Prostate gland (tissue), 2 donors: ENCODE measurements at regions not wholly inside any gene's neighbourhood (a gene's known extent, or its start where the extent isn't known, plus 50 kb on each side); places are given as distances from the start of the nearest gene placed in this dataset.

Experiments
- DNase-seq: peaks from one replicate; pipeline ENCODE4 v3.0.0-alpha.2; 2019; ENCODE audit warnings: low spot score
- H3K27ac ChIP-seq, 2 donors: fragments of 200-600 bp; sonication (generic); 2 replicates each; pipeline ENCODE4 v1.5.1; 2017 to 2019
- H3K27me3 ChIP-seq: fragments of 200-600 bp; sonication (generic); replicated peaks from 2 replicates; pipeline ENCODE4 v1.5.1; 2019; ENCODE audit not compliant: insufficient read depth
- H3K36me3 ChIP-seq, 2 donors: fragments of 200-600 bp; sonication (generic); 1 replicate in 1 of 2; 2 replicates in 1 of 2; pipeline versions ENCODE4 v1.5.1 to v1.8.1; 2017 to 2019
- H3K4me1 ChIP-seq: fragments of 200-600 bp; sonication (generic); replicated peaks from 2 replicates; pipeline ENCODE4 v1.5.1; 2019
- H3K4me3 ChIP-seq, 2 donors: fragments of 200-600 bp; sonication (generic); 2 replicates each; pipeline ENCODE4 v1.5.1; 2017 to 2019
- H3K9me3 ChIP-seq: fragments of 200-600 bp; sonication (generic); 2 replicates; pipeline ENCODE4 v1.5.1; 2017
- POLR2A ChIP-seq: fragments of 450-650 bp; IDR thresholded peaks from one replicate; pipeline ENCODE4 v1.6.1; 2016; ENCODE audit warnings: antibody characterized with exemption, mild to moderate bottlenecking
- POLR2AphosphoS5 ChIP-seq: sonication (generic); formaldehyde crosslinking; IDR thresholded peaks from one replicate; pipeline ENCODE4 v1.6.1; 2017; ENCODE audit warnings: antibody characterized with exemption
- WGBS: methylation state at CpG from one replicate; pipeline ENCODE4 v1.1.5; 2018; 5-methylcytosine and 5-hydroxymethylcytosine counted together
- intact Hi-C: fragments of 100-400 bp; cut with DNase I; formaldehyde crosslinking; loops from one replicate; pipeline ENCODE4 v1.14.2; 2022
- TF ChIP-seq, protein P1 (sequence below), 4 experiments: fragments of 200-600 bp in 2 of 4; fragments of 450-650 bp in 2 of 4; sonication (generic) in 2 of 4; IDR thresholded peaks; 1 replicate in 3 of 4; 2 replicates in 1 of 4; pipeline ENCODE4 v1.5.1; 2016 to 2019; ENCODE audit warnings: antibody characterized with exemption in 4 of 4, mild to moderate bottlenecking in 2 of 4, moderate library complexity in 2 of 4

DNA sequence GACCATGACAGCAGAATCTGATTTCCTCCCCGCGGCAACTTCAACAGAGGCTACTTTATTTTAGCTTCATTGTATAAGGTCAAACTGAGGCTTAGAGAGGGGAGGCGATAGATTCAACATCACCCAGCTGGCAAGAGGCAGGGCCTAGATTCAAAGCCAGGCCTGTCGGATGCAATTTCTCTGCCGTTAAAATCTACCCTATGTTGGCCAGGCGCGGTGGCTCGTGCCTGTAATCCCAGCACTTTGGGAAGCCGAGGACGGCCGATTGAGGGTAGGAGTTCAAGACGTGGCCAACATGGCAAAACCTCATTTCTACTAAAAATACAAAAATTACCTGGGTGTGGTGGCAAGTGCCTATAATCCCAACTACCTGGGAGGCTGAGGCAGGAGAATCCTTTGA, 182.2 kb downstream of the BCOR start:
- Histone ChIP-seq H3K9me3 (no peaks in the 10 kb centered on the region), H3K36me3 (no peaks in the 10 kb centered on the region), H3K27me3 (no peaks in the 10 kb centered on the region), H3K4me3 (no peak overlapping the region), H3K4me1 (no peaks in the 10 kb centered on the region), H3K27ac (no peak overlapping the region)
- WGBS = 94% methylated on average over 12 of the region's 12 CpGs
- TF ChIP-seq POLR2AphosphoS5 (no peak), POLR2A (no peak)
- TF ChIP-seq, protein P1, sequence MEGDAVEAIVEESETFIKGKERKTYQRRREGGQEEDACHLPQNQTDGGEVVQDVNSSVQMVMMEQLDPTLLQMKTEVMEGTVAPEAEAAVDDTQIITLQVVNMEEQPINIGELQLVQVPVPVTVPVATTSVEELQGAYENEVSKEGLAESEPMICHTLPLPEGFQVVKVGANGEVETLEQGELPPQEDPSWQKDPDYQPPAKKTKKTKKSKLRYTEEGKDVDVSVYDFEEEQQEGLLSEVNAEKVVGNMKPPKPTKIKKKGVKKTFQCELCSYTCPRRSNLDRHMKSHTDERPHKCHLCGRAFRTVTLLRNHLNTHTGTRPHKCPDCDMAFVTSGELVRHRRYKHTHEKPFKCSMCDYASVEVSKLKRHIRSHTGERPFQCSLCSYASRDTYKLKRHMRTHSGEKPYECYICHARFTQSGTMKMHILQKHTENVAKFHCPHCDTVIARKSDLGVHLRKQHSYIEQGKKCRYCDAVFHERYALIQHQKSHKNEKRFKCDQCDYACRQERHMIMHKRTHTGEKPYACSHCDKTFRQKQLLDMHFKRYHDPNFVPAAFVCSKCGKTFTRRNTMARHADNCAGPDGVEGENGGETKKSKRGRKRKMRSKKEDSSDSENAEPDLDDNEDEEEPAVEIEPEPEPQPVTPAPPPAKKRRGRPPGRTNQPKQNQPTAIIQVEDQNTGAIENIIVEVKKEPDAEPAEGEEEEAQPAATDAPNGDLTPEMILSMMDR (IDR thresholded peaks at IDR 0.05) = no peak
- intact Hi-C loops = no loop called here
- no peak for DNase-seq

DNA sequence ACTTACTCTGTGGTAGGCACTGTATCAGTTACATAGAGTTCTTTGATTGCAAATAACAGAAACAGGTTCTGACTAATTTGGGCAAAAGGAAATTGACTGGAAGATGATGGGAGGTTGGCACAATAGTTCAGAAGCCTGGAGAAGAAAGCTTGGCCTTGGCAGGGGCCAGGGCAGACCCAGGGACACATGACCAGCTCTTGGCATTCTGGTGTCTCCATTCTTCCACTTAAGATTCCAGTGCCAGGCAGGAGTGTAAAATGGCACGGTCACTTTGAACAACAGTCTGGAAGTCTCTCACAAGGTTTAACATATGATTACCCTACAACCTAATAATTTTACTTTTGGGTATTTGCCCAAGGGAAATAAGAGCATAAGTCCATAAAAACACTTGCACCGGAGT, 175.9 kb downstream of the BCOR start:
- WGBS = 50% methylated on average over 2 of the region's 2 CpGs
- DNase-seq = no peak

DNA sequence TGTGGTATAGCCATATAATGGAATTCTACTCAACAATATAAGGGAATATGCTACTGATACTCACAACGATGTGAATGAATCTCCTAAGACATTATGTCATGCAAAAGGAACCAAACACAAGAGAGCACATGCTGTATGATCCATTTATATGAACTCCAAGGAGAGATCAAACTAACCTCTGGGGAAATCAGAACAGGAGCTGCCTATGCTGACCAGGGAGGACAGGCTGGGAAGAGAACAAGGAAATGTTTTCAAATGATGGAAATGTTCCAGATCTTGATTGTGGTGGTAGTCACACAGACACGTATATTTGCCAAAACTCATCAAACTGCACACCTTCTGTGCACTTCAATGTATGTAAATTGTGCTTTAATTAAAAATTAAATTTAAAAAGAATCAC, 175.3 kb downstream of the BCOR start:
- Histone ChIP-seq H3K4me1 (no peaks in the 10 kb centered on the region), H3K9me3 (no peaks in the 10 kb centered on the region), H3K36me3 (no peaks in the 10 kb centered on the region), H3K4me3 (no peak overlapping the region), H3K27ac (no peak overlapping the region), H3K27me3 (no peaks in the 10 kb centered on the region)
- DNase-seq = no peak
- TF ChIP-seq POLR2AphosphoS5 = no peak
- TF ChIP-seq POLR2A = no peak
- TF ChIP-seq, protein P1 (IDR thresholded peaks at IDR 0.05) = no peak
- WGBS = 15% methylated on average over 2 of the region's 2 CpGs
- intact Hi-C loops = no loop called here

More for the DNA sequence above, 175.9 kb downstream of the BCOR start:
- no peaks in the 10 kb centered on the region for H3K4me1 ChIP-seq
- no peaks in the 10 kb centered on the region for H3K9me3 ChIP-seq
- no peak overlapping the region for H3K4me3 ChIP-seq
- no peaks in the 10 kb centered on the region for H3K27me3 ChIP-seq
- no peaks in the 10 kb centered on the region for H3K36me3 ChIP-seq
- intact Hi-C loops = no loop called here
- H3K27ac ChIP-seq = no peak overlapping the region
- TF ChIP-seq POLR2AphosphoS5 (no peak), POLR2A (no peak)
- TF ChIP-seq, protein P1 (IDR thresholded peaks at IDR 0.05) = no peak

DNA sequence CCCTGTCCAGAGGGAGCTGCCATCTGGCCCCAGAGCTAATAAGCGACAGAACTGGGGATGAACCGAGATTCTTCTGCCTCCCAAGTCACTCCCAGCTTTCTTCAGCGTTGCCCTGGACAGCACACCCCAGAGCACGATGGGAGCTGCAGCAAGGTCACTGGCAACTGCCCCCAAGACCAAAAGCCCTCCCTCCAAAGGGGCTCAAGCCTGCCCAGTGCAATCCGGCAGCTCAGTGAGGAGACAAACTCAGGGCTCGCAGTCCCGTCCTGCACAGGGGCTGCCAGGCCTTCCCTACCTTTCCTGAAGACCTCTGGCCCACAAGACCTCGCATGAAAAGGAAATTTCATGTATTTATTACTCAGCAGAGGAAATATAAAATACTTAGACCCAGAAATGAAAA, 174.8 kb downstream of the BCOR start:
- intact Hi-C loops = no loop called here
- DNase-seq = no peak
- 94% methylated on average over 2 of the region's 8 CpGs for WGBS
- Histone ChIP-seq H3K4me1 (no peaks in the 10 kb centered on the region), H3K27ac (no peak overlapping the region), H3K4me3 (no peak overlapping the region), H3K9me3 (no peaks in the 10 kb centered on the region), H3K27me3 (no peaks in the 10 kb centered on the region), H3K36me3 (no peaks in the 10 kb centered on the region)
- TF ChIP-seq POLR2A (no peak), POLR2AphosphoS5 (no peak)
- TF ChIP-seq, protein P1 (IDR thresholded peaks at IDR 0.05) = no peak

DNA sequence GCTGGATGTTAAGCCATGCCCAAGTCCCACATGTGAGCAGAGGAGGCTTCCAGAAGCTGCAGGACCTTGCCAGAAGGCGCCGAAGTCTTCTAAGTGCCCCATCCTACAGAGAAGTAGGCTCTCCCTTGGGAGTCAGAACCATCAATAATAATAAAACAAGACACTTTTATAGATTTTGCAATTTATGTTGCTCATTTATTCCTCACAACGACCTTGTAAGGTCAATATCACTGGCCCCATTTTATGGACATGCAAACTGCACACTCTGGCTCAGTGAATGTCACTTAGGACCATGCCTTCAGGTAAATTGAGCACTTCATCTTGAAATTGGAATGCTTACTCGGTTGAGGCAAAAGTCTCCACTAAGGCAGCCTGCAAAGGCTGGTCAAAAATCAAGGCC, 170.4 kb downstream of the BCOR start:
- intact Hi-C loops = no loop called here
- no peak for DNase-seq
- no peak overlapping the region for H3K27ac ChIP-seq
- H3K4me1 ChIP-seq = no peaks in the 10 kb centered on the region
- H3K4me3 ChIP-seq = no peak overlapping the region
- no peaks in the 10 kb centered on the region for H3K36me3 ChIP-seq
- H3K27me3 ChIP-seq = no peaks in the 10 kb centered on the region
- WGBS = 83% methylated on average over 4 of the region's 4 CpGs
- TF ChIP-seq POLR2A = no peak
- TF ChIP-seq, protein P1 (IDR thresholded peaks at IDR 0.05) = no peak
- no peaks in the 10 kb centered on the region for H3K9me3 ChIP-seq
